Cardiac muscle cell (in vitro differentiated cells and primary cell): ENCODE measurements at regions not wholly inside any gene's neighbourhood (a gene's known extent, or its start where the extent isn't known, plus 50 kb on each side); places are given as distances from the start of the nearest gene placed in this dataset.

Experiments used
- DNase-seq, 2 donors: peaks; one replicate each; pipeline versions ENCODE4 v3.0.0 to v3.0.0-alpha.2; 2010 to 2017; ENCODE audit warnings: low read depth in 1 of 2, low spot score in 1 of 2
- H3K27ac ChIP-seq: fragments of 200-600 bp; sonication (generic); 2 replicates; pipeline ENCODE4 v1.5.1; 2016
- H3K27me3 ChIP-seq: fragments of 200-600 bp; sonication (generic); 2 replicates; pipeline ENCODE4 v1.6.0; 2016; ENCODE audit warnings: control low read depth
- H3K36me3 ChIP-seq: fragments of 200-600 bp; sonication (generic); 2 replicates; pipeline ENCODE4 v1.5.1; 2016; ENCODE audit warnings: control low read depth
- H3K4me1 ChIP-seq: fragments of 200-600 bp; sonication (generic); 2 replicates; pipeline ENCODE4 v1.8.1; 2017; ENCODE audit warnings: low read depth, mild to moderate bottlenecking, mixed run types
- H3K4me3 ChIP-seq: fragments of 200-600 bp; sonication (generic); 2 replicates; pipeline ENCODE4 v1.5.1; 2016; ENCODE audit warnings: mild to moderate bottlenecking
- H3K9me3 ChIP-seq: fragments of 200-600 bp; sonication (generic); 2 replicates; pipeline ENCODE4 v1.5.1; 2017; ENCODE audit warnings: low read depth, mild to moderate bottlenecking, control low read depth
- CTCF ChIP-seq: IDR thresholded peaks from 2 replicates; pipeline ENCODE4 v1.5.1; 2012; ENCODE audit warnings: low read depth, mild to moderate bottlenecking, low read length

DNA sequence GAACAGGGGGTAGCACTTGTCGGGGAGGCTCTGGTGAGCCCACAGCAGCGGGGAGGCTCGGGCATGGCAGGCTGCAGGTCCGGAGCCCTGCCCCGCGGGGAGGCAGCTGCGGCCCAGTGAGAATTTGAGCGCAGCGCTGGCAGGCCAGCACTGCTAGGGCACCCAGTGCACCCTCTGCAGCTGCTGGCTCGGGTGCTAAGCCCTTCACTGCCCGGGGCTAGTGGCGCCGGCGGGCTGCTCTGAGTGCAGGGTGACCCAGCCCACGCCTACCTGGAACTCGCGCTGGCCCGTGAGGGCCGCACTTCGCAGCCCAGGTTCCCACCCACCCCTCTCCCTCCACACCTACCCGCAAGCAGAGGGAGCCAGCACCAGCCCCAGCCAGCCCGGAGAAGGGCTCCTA, 151.0 kb downstream of the NXNL2 start:
- TF ChIP-seq CTCF = no peak
- H3K4me3 ChIP-seq = no peak overlapping the region
- H3K36me3 ChIP-seq = no peaks in the 10 kb centered on the region
- no peaks in the 10 kb centered on the region for H3K4me1 ChIP-seq
- H3K27me3 ChIP-seq = no peaks in the 10 kb centered on the region
- no peaks in the 10 kb centered on the region for H3K9me3 ChIP-seq
- no peak for DNase-seq
- no peak overlapping the region for H3K27ac ChIP-seq

GRCh38 chr9:88689509-88690298, 154.7 kb downstream of the NXNL2 start:
- Histone ChIP-seq H3K27ac (no peak overlapping the region), H3K4me1 (no peaks in the 10 kb centered on the region), H3K9me3 (no peaks in the 10 kb centered on the region), H3K27me3 (no peaks in the 10 kb centered on the region), H3K4me3 (no peak overlapping the region), H3K36me3 (no peaks in the 10 kb centered on the region)
- TF ChIP-seq CTCF = no peak
- DNase-seq = no peak

DNA sequence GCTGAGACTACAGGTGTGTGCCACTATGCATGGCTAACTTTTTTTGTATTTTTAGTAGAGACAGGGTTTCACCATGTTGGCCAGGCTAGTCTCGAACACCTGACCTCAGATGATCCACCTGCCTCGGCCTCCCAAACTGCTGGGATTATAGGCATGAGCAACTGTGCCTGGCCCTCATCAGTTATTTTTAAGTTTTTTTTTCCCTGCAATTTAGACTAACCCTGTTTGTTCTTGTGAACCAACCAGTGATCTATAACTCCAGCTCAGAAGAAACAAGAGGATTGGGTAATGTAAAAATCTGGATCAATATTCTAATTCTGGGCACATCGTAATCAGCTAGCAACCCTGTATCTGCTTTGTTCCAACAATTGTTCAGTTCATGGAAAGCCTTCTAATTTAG, 155.7 kb downstream of the NXNL2 start:
- DNase-seq = no peak
- Histone ChIP-seq H3K4me1 (no peaks in the 10 kb centered on the region), H3K4me3 (no peak overlapping the region), H3K36me3 (no peaks in the 10 kb centered on the region), H3K27ac (no peak overlapping the region), H3K9me3 (no peaks in the 10 kb centered on the region), H3K27me3 (no peaks in the 10 kb centered on the region)
- no peak for TF ChIP-seq CTCF

- Histone ChIP-seq H3K27me3 (no peaks in the 10 kb centered on the region), H3K27ac (no peak overlapping the region), H3K9me3 (no peaks in the 10 kb centered on the region), H3K4me3 (no peak overlapping the region), H3K36me3 (no peaks in the 10 kb centered on the region), H3K4me1 (no peaks in the 10 kb centered on the region)
- TF ChIP-seq CTCF = no peak
- DNase-seq = no peak
Observed at GRCh38 chr9:88691091-88691490, 156.1 kb downstream of the NXNL2 start.

DNA sequence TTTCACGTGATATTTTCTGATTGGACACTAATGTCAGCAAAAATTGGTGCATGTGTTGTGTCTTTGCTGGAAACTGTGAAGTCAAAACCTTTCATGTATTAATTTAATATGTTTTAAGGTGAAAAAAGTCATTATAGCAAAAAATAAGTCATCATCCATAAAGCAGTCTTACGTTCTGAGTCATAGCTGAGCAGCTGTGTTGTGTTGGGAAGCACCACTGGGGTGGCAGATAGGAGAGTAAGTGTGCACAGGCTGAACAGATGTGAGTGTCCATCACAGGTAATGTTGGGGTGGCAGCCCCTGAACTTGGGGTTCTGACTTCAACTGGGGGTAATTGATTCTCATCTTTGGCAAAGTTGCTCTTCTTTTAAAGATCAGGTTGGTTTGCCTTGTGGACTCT, 156.8 kb downstream of the NXNL2 start:
- peak in 1 of 2 donors; percentile 35 for DNase-seq

More for the DNA sequence above, 156.8 kb downstream of the NXNL2 start:
- H3K4me1 ChIP-seq = no peaks in the 10 kb centered on the region
- no peak overlapping the region for H3K4me3 ChIP-seq
- no peak overlapping the region for H3K27ac ChIP-seq
- H3K27me3 ChIP-seq = no peaks in the 10 kb centered on the region
- TF ChIP-seq CTCF = no peak
- no peaks in the 10 kb centered on the region for H3K36me3 ChIP-seq
- no peaks in the 10 kb centered on the region for H3K9me3 ChIP-seq
